SK-N-SH (cell line): ENCODE measurements at regions not wholly inside any gene's neighbourhood (a gene's known extent, or its start where the extent isn't known, plus 50 kb on each side); places are given as distances from the start of the nearest gene placed in this dataset.

Source experiments
- CTCF ChIA-PET: fragments of 300-600, 350-600 bp; formaldehyde crosslinking; extraction: SDS; loops from one replicate; lab custom pipeline; 2021; lab: Yijun Ruan, JAX
- POLR2A ChIA-PET: fragments of 350-600 bp; sonication (Branson Sonifier 250); formaldehyde crosslinking; extraction: SDS; loops from one replicate; lab custom pipeline; 2020; ENCODE audit warnings: antibody characterized with exemption, inconsistent platforms; lab: Yijun Ruan, JAX
- DNase-seq: peaks from one replicate; pipeline ENCODE4 v3.0.0; 2012
- H2AFZ ChIP-seq: fragments of 200-600 bp; sonication (generic); 2 replicates; pipeline ENCODE4 v1.8.1; 2016; ENCODE audit warnings: antibody characterized with exemption, mild to moderate bottlenecking, low read depth
- H3F3A ChIP-seq: fragments of 200-600 bp; sonication (generic); replicated peaks from 2 replicates; pipeline ENCODE3; 2016; ENCODE audit warnings: antibody characterized with exemption, mild to moderate bottlenecking; ENCODE audit not compliant: insufficient read depth
- H3K27ac ChIP-seq, 2 experiments: fragments of 200-500 bp in 1 of 2; fragments of 200-600 bp in 1 of 2; sonication (Bioruptor generic) in 1 of 2; sonication (generic), shearing (Covaris generic) in 1 of 2; 2 replicates each; pipeline versions ENCODE4 v1.5.1 to v1.6.1; 2014 to 2016; ENCODE audit warnings: low read depth in 2 of 2, inconsistent platforms in 1 of 2, low read length in 1 of 2, mild to moderate bottlenecking in 1 of 2, mixed read lengths in 1 of 2
- H3K27me3 ChIP-seq: fragments of 200-600 bp; sonication (generic), shearing (Covaris generic); 2 replicates; pipeline ENCODE4 v1.6.1; 2016; ENCODE audit warnings: mixed run types; ENCODE audit not compliant: insufficient read depth
- H3K36me3 ChIP-seq, 2 experiments: fragments of 200-500 bp in 1 of 2; fragments of 200-600 bp in 1 of 2; sonication (Bioruptor generic) in 1 of 2; sonication (generic) in 1 of 2; replicated peaks in 1 of 2; 2 replicates each; pipeline versions ENCODE3 to v1.5.1; 2014 to 2016; ENCODE audit warnings: low read length in 1 of 2, mild to moderate bottlenecking in 1 of 2; ENCODE audit not compliant: insufficient read depth in 2 of 2, control insufficient read depth in 1 of 2
- H3K4me1 ChIP-seq, 2 experiments: fragments of 200-500 bp in 1 of 2; fragments of 200-600 bp in 1 of 2; sonication (Bioruptor generic) in 1 of 2; sonication (generic), shearing (Covaris generic) in 1 of 2; 2 replicates each; pipeline versions ENCODE4 v1.5.1 to v1.6.1; 2014 to 2016; ENCODE audit warnings: low read depth in 1 of 2, low read length in 1 of 2, mixed run types in 1 of 2; ENCODE audit not compliant: insufficient read depth in 2 of 2, control insufficient read depth in 1 of 2
- H3K4me2 ChIP-seq: fragments of 200-600 bp; sonication (generic), shearing (Covaris generic); 2 replicates; pipeline ENCODE4 v1.6.1; 2017; ENCODE audit warnings: mixed run types
- H3K4me3 ChIP-seq, 2 experiments: fragments of 200-500 bp in 1 of 2; fragments of 200-600 bp in 1 of 2; sonication (Bioruptor generic) in 1 of 2; sonication (generic), shearing (Covaris generic) in 1 of 2; 2 replicates each; pipeline versions ENCODE4 v1.5.1 to v1.8.1; 2014 to 2016; ENCODE audit warnings: low read depth in 2 of 2, inconsistent platforms in 1 of 2, low read length in 1 of 2, mild to moderate bottlenecking in 1 of 2, mixed read lengths in 1 of 2, moderate library complexity in 1 of 2
- H3K79me2 ChIP-seq: fragments of 200-600 bp; sonication (generic); 2 replicates; pipeline ENCODE4 v1.8.1; 2017; ENCODE audit warnings: mild to moderate bottlenecking; ENCODE audit not compliant: insufficient read depth
- H3K9ac ChIP-seq: fragments of 200-600 bp; sonication (generic); 2 replicates; pipeline ENCODE4 v1.6.1; 2017; ENCODE audit warnings: mixed run types
- H3K9me2 ChIP-seq: fragments of 200-600 bp; sonication (generic); 2 replicates; pipeline ENCODE4 v1.6.1; 2017; ENCODE audit warnings: mixed run types
- H3K9me3 ChIP-seq: fragments of 200-600 bp; sonication (generic); 2 replicates; pipeline ENCODE4 v1.6.1; 2017; ENCODE audit warnings: mixed run types, mild to moderate bottlenecking, moderate library complexity
- H4K20me1 ChIP-seq: fragments of 200-600 bp; sonication (generic); 2 replicates; pipeline ENCODE4 v1.6.1; 2017; ENCODE audit warnings: mild to moderate bottlenecking, mixed run types; ENCODE audit not compliant: insufficient read depth
- ELF1 ChIP-seq: IDR thresholded peaks from 2 replicates; pipeline ENCODE4 v1.4.0; 2012
- EZH2phosphoT487 ChIP-seq: fragments of 200-600 bp; sonication (generic); IDR thresholded peaks from 2 replicates; pipeline ENCODE4 v1.6.1; 2017; ENCODE audit warnings: low read depth, mixed run types, mild to moderate bottlenecking, antibody characterized with exemption, moderate library complexity, borderline replicate concordance
- FOXJ3 ChIP-seq: sonication (generic); formaldehyde crosslinking; IDR thresholded peaks from 2 replicates; pipeline ENCODE4 v1.5.1; 2020; ENCODE audit warnings: mild to moderate bottlenecking, missing genetic modification reagents
- FOXM1 ChIP-seq: IDR thresholded peaks from 2 replicates; pipeline ENCODE4 v1.4.0; 2012; ENCODE audit warnings: low read depth, mild to moderate bottlenecking
- GATA2 ChIP-seq: sonication (generic); formaldehyde crosslinking; IDR thresholded peaks from 2 replicates; pipeline ENCODE4 v1.5.0; 2020; ENCODE audit warnings: mild to moderate bottlenecking, missing genetic modification reagents
- JUND ChIP-seq: IDR thresholded peaks from 2 replicates; pipeline ENCODE4 v1.4.0; 2012
- MEF2A ChIP-seq: IDR thresholded peaks from 2 replicates; pipeline ENCODE4 v1.4.0; 2012; ENCODE audit warnings: low read depth, borderline replicate concordance
- MXI1 ChIP-seq: IDR thresholded peaks from 2 replicates; pipeline ENCODE4 v1.6.1; 2012; ENCODE audit warnings: mild to moderate bottlenecking, low read depth, low read length, improper control_type of control experiment
- NFIC ChIP-seq: IDR thresholded peaks from 2 replicates; pipeline ENCODE4 v1.4.0; 2012; ENCODE audit warnings: borderline replicate concordance
- NRF1 ChIP-seq: IDR thresholded peaks from 2 replicates; pipeline ENCODE4 v1.6.1; 2012; ENCODE audit warnings: low read depth, mild to moderate bottlenecking, low read length
- POLR2AphosphoS5 ChIP-seq: IDR thresholded peaks from 2 replicates; pipeline ENCODE4 v1.6.1; 2012; ENCODE audit warnings: low read depth, low read length
- RFX5 ChIP-seq: IDR thresholded peaks from 2 replicates; pipeline ENCODE4 v1.6.1; 2012; ENCODE audit warnings: mild to moderate bottlenecking, improper control_type of control experiment, low read length
- RXRA ChIP-seq: IDR thresholded peaks from 2 replicates; pipeline ENCODE4 v1.4.0; 2012; ENCODE audit warnings: low read depth, mild to moderate bottlenecking, borderline replicate concordance
- SMC3 ChIP-seq: IDR thresholded peaks from 2 replicates; pipeline ENCODE4 v1.6.1; 2012; ENCODE audit warnings: low read depth, low read length, improper control_type of control experiment
- TAF1 ChIP-seq: IDR thresholded peaks from 2 replicates; pipeline ENCODE4 v1.6.1; 2012; ENCODE audit warnings: low read depth, mild to moderate bottlenecking, low read length, moderate library complexity, borderline replicate concordance
- TEAD4 ChIP-seq: IDR thresholded peaks from 2 replicates; pipeline ENCODE4 v1.4.0; 2012; ENCODE audit warnings: mild to moderate bottlenecking, borderline replicate concordance; ENCODE audit not compliant: insufficient read depth
- USF2 ChIP-seq: fragments of 150-350 bp; IDR thresholded peaks from 2 replicates; pipeline ENCODE4 v1.6.1; 2017; ENCODE audit warnings: antibody characterized with exemption, low read length, low read depth, borderline replicate concordance
- YY1 ChIP-seq: IDR thresholded peaks from 2 replicates; pipeline ENCODE4 v1.4.0; 2012; ENCODE audit warnings: low read depth, mild to moderate bottlenecking
- ZBTB33 ChIP-seq: IDR thresholded peaks from 2 replicates; pipeline ENCODE4 v1.4.0; 2012; ENCODE audit warnings: low read depth, borderline replicate concordance
- WGBS: methylation state at CpG from one replicate; pipeline ENCODE4 v1.1.6; 2017; ENCODE audit warnings: low lambda C conversion rate; 5-methylcytosine and 5-hydroxymethylcytosine counted together
- TF ChIP-seq, protein P1 (sequence below): fragments of 200-600 bp; sonication (generic); IDR thresholded peaks from 2 replicates; pipeline ENCODE4 v1.6.1; 2017; ENCODE audit warnings: antibody characterized with exemption, mild to moderate bottlenecking, moderate library complexity

- no peaks in the 10 kb centered on the region for H4K20me1 ChIP-seq
- no peaks in the 10 kb centered on the region for H3F3A ChIP-seq
- no peak overlapping the region for H2AFZ ChIP-seq
- POLR2A ChIA-PET = no interaction called here
- no peaks in the 10 kb centered on the region for H3K9me2 ChIP-seq
- TF ChIP-seq JUND (no peak), FOXJ3 (CRISPR knock-in tag) (no peak), MEF2A (no peak), SMC3 (no peak), EZH2phosphoT487 (no peak), MXI1 (no peak), FOXM1 (no peak), YY1 (no peak), ELF1 (no peak), RXRA (no peak), ZBTB33 (no peak), RFX5 (no peak), GATA2 (no peak), POLR2AphosphoS5 (no peak)
- TF ChIP-seq, protein P1, sequence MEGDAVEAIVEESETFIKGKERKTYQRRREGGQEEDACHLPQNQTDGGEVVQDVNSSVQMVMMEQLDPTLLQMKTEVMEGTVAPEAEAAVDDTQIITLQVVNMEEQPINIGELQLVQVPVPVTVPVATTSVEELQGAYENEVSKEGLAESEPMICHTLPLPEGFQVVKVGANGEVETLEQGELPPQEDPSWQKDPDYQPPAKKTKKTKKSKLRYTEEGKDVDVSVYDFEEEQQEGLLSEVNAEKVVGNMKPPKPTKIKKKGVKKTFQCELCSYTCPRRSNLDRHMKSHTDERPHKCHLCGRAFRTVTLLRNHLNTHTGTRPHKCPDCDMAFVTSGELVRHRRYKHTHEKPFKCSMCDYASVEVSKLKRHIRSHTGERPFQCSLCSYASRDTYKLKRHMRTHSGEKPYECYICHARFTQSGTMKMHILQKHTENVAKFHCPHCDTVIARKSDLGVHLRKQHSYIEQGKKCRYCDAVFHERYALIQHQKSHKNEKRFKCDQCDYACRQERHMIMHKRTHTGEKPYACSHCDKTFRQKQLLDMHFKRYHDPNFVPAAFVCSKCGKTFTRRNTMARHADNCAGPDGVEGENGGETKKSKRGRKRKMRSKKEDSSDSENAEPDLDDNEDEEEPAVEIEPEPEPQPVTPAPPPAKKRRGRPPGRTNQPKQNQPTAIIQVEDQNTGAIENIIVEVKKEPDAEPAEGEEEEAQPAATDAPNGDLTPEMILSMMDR = no peak
- no peak overlapping the region for H3K4me3 ChIP-seq
- H3K79me2 ChIP-seq = no peaks in the 10 kb centered on the region
- no peak overlapping the region for H3K27ac ChIP-seq
- no peaks in the 10 kb centered on the region for H3K36me3 ChIP-seq
- H3K27me3 ChIP-seq = no peaks in the 10 kb centered on the region
- DNase-seq = no peak
- H3K4me2 ChIP-seq = no peak overlapping the region
- 45% methylated on average over 5 of the region's 5 CpGs for WGBS
- no peak overlapping the region for H3K9ac ChIP-seq
- H3K9me3 ChIP-seq = no peaks in the 10 kb centered on the region
- CTCF ChIA-PET = interaction anchor here (0.8 to 1.3 kb wide), 3 partner anchors 9 to 29 kb away, joined by 3 to 4 read pairs (median 4); no protein-coding TSS in a partner anchor
- peaks cover 0 to 33% of the 10 kb centered on the region in 2 experiments; a peak in 1 of 4 replicates for H3K4me1 ChIP-seq
Observed at GRCh38 chr11:119804698-119805097, 75.7 kb upstream of the NECTIN1 start.

DNA sequence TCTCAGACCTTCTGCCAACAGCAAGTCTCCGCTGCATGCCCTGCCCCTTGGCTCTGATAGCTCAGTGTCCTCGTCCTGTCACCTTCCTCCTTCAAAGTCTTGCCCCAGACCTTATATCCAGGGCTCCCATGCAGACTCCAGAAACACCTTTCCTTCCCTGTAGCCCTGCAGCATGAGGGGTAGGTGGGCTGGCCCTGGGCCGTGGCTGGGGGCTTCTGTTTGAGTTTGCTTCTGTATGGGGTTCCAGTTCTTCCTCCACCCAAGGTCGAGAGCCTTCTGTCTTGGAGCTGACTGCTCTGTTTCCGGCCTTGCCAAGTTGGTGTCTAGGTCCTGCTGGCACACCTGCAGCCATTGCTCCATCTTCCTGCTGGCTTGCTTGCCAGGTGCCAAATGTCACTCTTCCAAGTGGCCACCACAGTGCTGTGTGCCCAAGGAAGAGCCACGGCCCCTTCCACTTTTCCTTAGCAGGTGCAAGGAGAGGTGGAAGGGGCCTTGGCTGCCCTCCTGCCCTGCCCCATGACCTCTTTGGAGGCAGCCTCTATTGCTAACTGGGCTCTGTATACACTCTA is 74.8 kb upstream of the NECTIN1 start:
- Histone ChIP-seq H3K9ac (no peak overlapping the region), H3K4me1 (peaks cover 0 to 33% of the 10 kb centered on the region in 2 experiments; a peak in 1 of 4 replicates), H3K9me3 (no peaks in the 10 kb centered on the region), H3K9me2 (no peaks in the 10 kb centered on the region), H2AFZ (no peak overlapping the region), H3K79me2 (no peaks in the 10 kb centered on the region), H3K4me3 (no peak overlapping the region), H3F3A (no peaks in the 10 kb centered on the region), H3K27me3 (no peaks in the 10 kb centered on the region; the same call in 1 of the 2 replicates), H3K4me2 (no peak overlapping the region), H4K20me1 (no peaks in the 10 kb centered on the region), H3K36me3 (no peaks in the 10 kb centered on the region), H3K27ac (no peak overlapping the region)
- ChIA-PET POLR2A (no interaction called here), CTCF (interaction anchor here (0.6 to 1.4 kb wide), 5 partner anchors 11 to 103 kb away, joined by 3 read pairs; no protein-coding TSS in a partner anchor)
- WGBS = 15% methylated on average over 5 of the region's 6 CpGs
- no peak for DNase-seq
- TF ChIP-seq NRF1 = no peak
- TF ChIP-seq TAF1 = no peak
- TF ChIP-seq NFIC = no peak
- TF ChIP-seq, protein P1 = no peak
- TF ChIP-seq USF2 = no peak
- no peak for TF ChIP-seq TEAD4
- TF ChIP-seq JUND = no peak
